Cardiac septum (tissue), 1 donor: ENCODE measurements at regions not wholly inside any gene's neighbourhood (a gene's known extent, or its start where the extent isn't known, plus 50 kb on each side); places are given as distances from the start of the nearest gene placed in this dataset.
"Not testable (repeated sequence)": the region's sequence is repeated elsewhere in the genome, so short reads cannot be mapped to it uniquely, and the experiment has no call there.

ENCODE experiments used
- DNase-seq: peaks from one replicate; pipeline ENCODE4 v3.0.0-alpha.2; 2020; ENCODE audit warnings: low spot score
- intact Hi-C: fragments of 100-400 bp; cut with DNase I; formaldehyde crosslinking; loops from one replicate; pipeline ENCODE4 v1.14.0; 2022
- donor health status: DM: no; HTN: no; CAD: no.

GRCh38 chr12:92063641-92064040 is 82.0 kb downstream of the BTG1 start:
- no peak for DNase-seq
- intact Hi-C loops, result no loop called here

DNA sequence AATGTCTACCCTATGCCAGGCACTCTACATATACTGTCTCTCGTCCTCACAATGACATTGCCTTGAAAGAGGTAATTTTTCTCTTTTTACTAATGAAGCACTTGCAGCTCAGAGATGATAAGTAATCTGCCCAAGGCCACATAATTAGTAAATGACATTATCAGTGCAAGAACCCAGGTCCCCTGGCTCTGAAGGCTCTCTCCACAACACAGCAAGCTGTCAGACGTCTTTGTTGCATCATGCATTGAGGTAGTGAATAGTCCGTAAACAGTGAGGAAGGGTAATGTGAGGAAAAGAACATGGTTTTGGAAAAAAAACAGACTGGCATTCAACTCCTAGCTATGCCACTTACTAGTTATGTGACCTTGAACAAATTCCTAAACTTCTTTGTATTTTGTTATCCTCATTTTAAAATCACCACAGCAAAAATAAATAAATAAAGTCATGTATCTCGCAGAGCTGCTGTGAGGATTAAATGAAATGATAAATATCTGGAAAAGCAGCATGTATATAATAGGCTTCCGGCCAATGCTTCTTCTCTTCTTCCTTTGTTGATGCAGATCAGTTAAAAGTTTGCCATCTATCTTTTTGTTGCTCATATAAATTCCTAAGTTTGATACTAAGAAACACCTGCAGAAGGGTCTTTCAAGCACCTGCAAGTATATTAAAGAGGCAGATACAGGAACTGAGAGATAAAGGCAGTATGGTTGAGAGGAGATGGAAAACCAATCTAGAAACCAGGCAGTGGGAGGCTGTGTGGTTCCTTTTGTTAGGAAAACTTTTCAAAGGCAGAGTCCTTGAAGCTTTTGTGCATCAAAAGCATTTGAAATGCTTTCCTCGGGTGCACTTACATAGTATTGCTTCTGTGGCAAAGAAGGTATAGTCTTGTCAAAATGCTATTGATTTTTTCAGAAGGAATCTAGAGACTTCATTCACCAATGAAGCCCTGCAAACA is 82.8 kb downstream of the BTG1 start:
- intact Hi-C loops, result no loop called here
- DNase-seq, result no peak

DNA sequence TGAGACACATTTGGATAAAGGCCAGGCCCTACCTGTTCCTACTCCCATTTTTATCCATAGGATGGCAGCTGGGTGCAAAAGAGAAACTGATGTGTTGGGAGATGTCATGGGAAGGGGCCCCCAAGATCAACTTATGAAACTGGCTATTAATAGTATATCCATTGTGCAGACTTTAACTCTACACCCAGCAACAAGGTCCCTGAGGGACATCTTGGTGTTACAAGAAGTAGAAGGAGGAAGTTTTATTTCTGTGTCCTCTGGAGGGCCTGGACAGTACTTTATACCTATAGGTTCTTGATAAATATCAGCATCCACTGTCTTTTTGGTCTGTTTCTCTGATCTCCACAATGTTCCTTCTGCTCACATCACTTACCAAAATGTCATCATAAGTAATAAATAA is 84.6 kb downstream of the BTG1 start:
- no peak for DNase-seq
- intact Hi-C loops, result no loop called here

- DNase-seq, result no peak
- intact Hi-C loops, result no loop called here
Measured at GRCh38 chr12:92059960-92060359, 85.7 kb downstream of the BTG1 start.

DNA sequence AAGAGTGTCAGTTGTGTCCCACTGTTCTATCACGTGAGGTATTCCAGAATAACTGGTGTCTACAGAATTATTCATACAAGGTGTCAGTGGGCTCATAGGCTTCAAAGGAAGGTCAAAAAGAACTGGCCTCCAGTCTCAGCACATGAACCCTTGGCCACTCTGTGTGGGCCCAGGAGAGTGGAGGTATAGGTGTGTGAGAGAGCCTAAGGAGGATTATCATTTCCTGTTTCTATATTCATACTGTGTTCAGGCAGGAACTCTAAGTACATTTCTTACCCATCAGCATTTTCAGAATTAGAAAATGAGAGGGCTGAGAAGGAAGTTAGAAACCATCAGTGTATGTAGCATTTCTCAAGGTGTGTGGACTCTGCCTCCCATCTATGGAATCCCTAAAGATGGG is 87.0 kb downstream of the BTG1 start:
- intact Hi-C loops, result no loop called here
- no peak for DNase-seq

DNA sequence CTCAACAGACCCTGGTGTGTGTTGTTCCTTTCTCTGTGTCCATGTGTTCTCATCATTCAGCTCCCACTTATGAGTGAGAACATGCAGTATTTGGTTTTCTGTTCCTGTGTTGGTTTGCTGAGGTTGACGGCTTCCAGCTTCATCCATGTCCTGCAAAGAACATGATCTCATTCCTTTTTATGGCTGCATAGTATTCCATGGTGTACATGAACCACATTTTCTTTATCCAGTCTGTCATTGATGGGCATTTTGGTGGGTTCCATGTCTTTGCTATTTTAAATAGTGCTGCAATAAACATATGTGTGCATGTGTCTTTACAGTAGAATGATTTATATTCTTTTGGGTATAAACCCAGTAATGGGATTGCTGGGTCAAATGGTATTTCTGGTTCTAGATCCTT is 88.9 kb downstream of the BTG1 start:
- intact Hi-C loops, DNase-seq: not testable (repeated sequence)

DNA sequence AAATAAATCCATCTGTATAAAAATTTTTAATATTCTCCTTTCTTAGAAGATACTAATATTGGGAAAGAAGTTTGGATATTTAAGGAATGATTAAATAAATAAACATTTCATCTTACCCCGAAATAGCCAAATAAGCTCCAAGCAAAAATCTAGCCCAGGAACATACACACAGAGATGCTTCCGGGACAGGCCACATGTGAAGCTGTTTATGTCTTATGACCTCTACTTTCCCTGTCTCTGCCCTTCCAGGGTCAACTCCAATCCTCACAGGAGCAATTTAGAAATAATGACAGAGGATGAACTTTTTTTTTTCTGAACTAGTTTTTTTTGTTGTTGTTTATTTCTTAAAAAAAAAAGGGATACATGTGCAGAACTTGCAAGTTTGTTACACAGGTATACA is 89.4 kb downstream of the BTG1 start:
- intact Hi-C loops, result no loop called here

GRCh38 chr12:92055877-92056276 is 89.8 kb downstream of the BTG1 start:
- no peak for DNase-seq
- intact Hi-C loops, result no loop called here

More for the DNA sequence above, 89.4 kb downstream of the BTG1 start:
- DNase-seq, result no peak

DNA sequence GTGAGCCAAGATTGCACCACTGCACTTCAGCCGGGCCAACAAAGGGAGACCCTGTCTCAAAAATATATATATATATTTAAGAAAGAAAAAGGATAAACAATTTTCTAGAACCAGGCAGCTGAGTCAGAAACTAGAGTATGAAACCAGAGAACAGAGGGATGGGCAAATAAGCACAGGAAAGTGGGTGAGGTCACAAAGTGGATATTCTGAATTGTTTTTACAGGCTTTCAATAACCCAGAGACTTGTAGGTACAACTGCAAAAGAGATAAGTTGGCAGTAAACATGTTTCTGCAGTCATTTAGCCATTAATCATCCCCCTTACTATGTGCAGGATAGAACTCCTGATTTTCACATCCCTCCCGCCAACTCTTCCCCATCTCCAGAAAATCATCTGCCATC is 94.2 kb downstream of the BTG1 start:
- intact Hi-C loops, result no loop called here
- no peak for DNase-seq

- no peak for DNase-seq
- intact Hi-C loops, result no loop called here
Measured at GRCh38 chr12:92049403-92049802, 96.2 kb downstream of the BTG1 start.

DNA sequence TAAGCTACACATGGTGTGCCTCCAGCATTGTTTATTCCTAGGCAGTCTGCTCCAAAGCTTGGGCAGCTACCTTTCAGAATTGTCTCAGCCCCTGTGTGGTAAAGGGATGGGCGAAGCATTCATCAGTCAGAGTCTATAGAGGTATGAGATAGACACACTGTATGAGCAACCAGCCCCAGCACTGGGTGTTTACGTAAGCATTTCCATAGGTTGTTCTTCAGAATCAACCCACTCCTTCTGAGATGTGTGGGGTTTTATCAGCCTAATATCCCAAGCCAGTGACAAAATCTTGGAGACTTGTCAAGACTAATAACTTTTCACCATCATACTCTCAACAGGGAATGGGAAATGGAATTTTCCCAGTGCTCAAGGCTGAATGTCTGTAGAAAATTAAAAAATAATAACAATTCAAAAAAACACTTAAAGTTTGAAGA is 98.2 kb downstream of the BTG1 start:
- intact Hi-C loops, result no loop called here
- no peak for DNase-seq

GRCh38 chr12:92046557-92047392 is 98.9 kb downstream of the BTG1 start:
- no peak for DNase-seq
- intact Hi-C loops, result no loop called here

DNA sequence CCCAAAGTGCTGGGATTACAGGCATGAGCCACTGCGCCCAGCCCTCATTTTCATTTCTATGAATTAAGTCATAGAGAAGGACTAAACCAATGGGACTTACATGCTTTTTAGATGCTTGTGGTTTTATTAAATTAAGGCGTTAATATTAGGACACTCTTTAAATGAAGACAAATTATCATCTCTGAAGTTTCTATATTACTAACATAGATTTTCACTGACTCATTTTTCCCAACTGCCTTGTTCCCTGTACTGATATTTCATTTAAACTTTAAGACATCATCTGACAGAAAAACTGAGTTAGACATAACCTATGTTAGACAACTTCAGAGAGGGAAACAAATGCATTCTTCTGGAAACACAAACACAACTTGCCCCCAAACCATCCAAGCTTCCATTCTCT is 99.8 kb downstream of the BTG1 start:
- intact Hi-C loops, result no loop called here
- no peak for DNase-seq

DNA sequence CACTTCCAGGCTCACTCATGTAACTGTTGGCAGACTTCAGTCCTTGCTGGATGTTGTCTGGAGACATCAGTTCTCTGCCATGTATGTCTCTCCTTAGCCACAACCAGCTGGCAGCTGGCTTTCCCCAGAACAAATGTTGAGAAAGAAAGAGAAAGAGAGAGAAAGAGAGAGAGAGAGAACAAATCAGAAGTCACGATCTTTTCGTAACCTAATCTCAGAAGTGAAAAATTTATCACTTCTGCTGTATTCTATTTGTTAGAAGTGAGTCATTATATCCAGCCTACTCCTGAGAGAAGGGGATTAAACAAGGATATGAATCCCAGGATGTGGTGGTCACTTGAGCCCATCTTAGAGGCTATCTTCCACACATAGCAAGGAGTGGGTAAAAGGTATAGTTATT is 101.2 kb downstream of the BTG1 start:
- no peak for DNase-seq
- intact Hi-C loops, result no loop called here

DNA sequence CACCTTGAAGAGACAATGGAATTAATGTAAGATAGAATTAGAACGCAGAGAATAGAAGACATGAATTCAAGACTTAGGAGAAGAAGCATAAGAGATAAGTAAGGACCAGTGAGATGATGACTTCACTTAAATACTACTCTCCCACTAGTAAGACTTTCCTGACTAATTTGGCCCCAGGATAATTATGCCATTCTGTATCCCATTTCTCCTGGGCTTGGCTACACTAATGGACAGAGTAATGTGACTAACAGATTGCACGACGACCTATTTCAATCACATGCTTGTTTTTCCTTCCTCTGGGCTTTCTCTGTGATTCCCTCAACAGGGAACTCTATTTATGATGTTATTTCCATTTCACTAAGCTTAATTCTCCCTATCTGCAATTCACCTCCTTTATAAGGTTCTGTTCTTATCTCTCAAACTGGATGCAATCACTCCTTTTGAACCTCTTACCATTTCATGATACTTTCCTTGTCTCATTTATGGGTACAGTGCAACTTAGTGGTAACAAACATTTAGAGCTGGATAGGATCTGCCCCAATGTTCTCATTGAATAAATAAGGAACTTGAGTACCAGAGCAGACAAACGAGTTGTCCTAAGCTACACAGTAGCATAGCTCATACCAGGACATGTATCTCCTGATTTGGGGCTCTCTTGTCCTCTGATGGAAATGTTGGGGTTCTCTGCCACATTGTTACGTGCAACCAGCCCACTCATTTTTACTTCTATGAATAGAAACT is 102.7 kb downstream of the BTG1 start:
- DNase-seq, result no peak
- intact Hi-C loops, result no loop called here

DNA sequence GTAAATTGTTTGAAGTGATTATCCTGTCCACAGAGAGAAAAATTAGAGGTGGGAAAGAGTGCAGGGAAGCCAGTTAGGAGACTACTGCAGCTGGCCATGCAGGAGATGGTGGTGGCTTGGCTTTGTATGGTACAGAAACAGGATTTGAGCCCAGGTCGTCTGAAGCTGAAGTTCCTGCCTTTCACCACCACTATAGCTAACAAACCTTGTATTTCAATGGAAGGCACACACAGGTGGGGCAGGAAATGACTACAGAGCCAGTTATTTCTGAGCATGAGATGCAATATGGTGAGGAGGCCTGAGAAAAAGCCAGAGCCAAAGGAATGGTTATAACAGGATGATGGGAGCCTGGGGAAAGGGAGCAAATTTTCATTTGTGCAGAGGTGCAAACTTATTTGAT is 103.9 kb downstream of the BTG1 start:
- no peak for DNase-seq
- intact Hi-C loops, result no loop called here

GRCh38 chr12:92039046-92039445 is 106.6 kb downstream of the BTG1 start:
- no peak for DNase-seq
- intact Hi-C loops, result no loop called here

DNA sequence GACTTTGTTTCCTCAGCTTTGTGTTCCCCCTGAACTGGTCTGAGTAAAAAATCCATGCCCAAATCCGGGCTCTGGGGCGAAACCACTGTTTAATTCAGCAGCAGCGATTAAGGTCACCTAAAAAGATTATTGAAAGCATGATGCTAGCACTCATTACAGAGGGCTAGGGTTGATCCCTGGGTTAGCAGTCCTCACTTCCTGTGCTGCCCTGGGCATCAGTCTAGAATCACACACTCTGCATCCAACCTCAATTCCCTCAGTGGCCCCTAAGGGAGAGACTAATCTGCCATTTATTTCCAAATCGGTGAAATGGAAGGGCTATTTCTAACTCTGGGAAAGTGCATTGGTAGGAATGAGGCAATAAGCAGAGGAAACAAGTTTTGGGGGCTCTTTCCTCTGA is 107.2 kb downstream of the BTG1 start:
- no peak for DNase-seq
- intact Hi-C loops, result no loop called here

DNA sequence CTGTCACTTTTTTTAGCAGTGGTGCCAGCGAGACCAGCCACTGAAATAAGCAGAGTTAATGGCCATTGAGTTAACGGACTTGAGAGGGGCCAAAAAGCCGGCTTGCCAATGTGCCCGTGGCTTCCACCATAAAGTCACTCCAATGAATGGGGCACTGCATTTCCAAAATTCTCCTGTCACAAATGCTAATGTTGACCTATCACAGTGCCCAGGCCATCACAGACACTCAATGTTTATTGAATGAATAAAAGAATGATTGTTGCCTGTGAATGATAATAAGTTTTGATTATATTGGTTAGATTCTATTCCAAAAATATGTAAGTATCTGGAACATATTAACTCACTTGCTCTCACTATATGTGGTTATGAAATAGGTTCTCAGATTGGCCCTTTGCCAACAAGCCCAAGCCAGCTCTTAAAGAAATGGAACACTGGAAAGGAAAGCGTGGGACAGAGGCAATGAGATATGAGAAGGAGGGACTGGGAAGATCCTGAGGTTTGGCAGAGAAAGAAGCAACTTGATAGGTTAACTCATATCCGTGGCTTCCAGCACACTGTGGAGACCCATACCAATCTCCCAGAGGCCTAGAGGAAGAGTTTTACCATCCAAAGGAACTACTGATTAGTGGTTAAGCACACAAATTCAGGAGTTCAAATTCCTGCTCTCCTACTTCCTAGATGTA is 108.7 kb downstream of the BTG1 start:
- intact Hi-C loops, result no loop called here
- DNase-seq, result no peak
